ENCODE measurements at regions not wholly inside any gene's neighbourhood (a gene's known extent, or its start where the extent isn't known, plus 50 kb on each side); places are given as distances from the start of the nearest gene placed in this dataset.

GRCh38 chr16:10245002-10245401 lies 62.8 kb upstream of the GRIN2A start:
- no peak for DNase-seq (ENCODE audit: low spot score, unreplicated experiment)
- Mint-ChIP-seq H3K4me1 (ENCODE audit: low read depth) (no peaks in the 10 kb centered on the region), H3K27me3 (peaks cover 6% of the 10 kb centered on the region), H3K36me3 (ENCODE audit: insufficient read depth) (no peaks in the 10 kb centered on the region), H3K27ac (no peak overlapping the region), H3K4me3 (ENCODE audit: low read depth) (no peak overlapping the region), H3K9me3 (ENCODE audit: low read depth) (no peaks in the 10 kb centered on the region)
- no peak for TF ChIP-seq CTCF (IDR thresholded peaks at IDR 0.05; ENCODE audit: unreplicated experiment)

GRCh38 chr16:10250137-10250828 lies 68.1 kb upstream of the GRIN2A start:
- Mint-ChIP-seq H3K4me1 (ENCODE audit: low read depth) (peaks cover 2% of the 10 kb centered on the region), H3K27me3 (peaks cover 3% of the 10 kb centered on the region), H3K9me3 (ENCODE audit: low read depth) (no peaks in the 10 kb centered on the region), H3K27ac (no peak overlapping the region), H3K4me3 (ENCODE audit: low read depth) (no peak overlapping the region), H3K36me3 (ENCODE audit: insufficient read depth) (no peaks in the 10 kb centered on the region)
- DNase-seq (ENCODE audit: low spot score, unreplicated experiment), result no peak
- no peak for TF ChIP-seq CTCF (IDR thresholded peaks at IDR 0.05; ENCODE audit: unreplicated experiment)

- TF ChIP-seq CTCF (IDR thresholded peaks at IDR 0.05; ENCODE audit: unreplicated experiment), result no peak
- no peak for DNase-seq (ENCODE audit: low spot score, unreplicated experiment)
- Mint-ChIP-seq H3K4me1 (ENCODE audit: low read depth) (peaks cover 11% of the 10 kb centered on the region), H3K36me3 (ENCODE audit: insufficient read depth) (no peaks in the 10 kb centered on the region), H3K27ac (no peak overlapping the region), H3K4me3 (ENCODE audit: low read depth) (no peak overlapping the region), H3K9me3 (ENCODE audit: low read depth) (no peaks in the 10 kb centered on the region), H3K27me3 (no peaks in the 10 kb centered on the region)
Observed at GRCh38 chr16:10252155-10252554, 69.9 kb upstream of the GRIN2A start.

GRCh38 chr16:10253409-10253808 lies 71.2 kb upstream of the GRIN2A start:
- Mint-ChIP-seq H3K36me3 (ENCODE audit: insufficient read depth) (no peaks in the 10 kb centered on the region), H3K9me3 (ENCODE audit: low read depth) (no peaks in the 10 kb centered on the region), H3K4me1 (ENCODE audit: low read depth) (peaks cover 16% of the 10 kb centered on the region), H3K27me3 (no peaks in the 10 kb centered on the region), H3K4me3 (ENCODE audit: low read depth) (no peak overlapping the region), H3K27ac (no peak overlapping the region)
- no peak for DNase-seq (ENCODE audit: low spot score, unreplicated experiment)
- TF ChIP-seq CTCF (IDR thresholded peaks at IDR 0.05; ENCODE audit: unreplicated experiment), result no peak

- no peaks in the 10 kb centered on the region for H3K27me3 Mint-ChIP-seq
- TF ChIP-seq CTCF (IDR thresholded peaks at IDR 0.05; ENCODE audit: unreplicated experiment), result no peak
- no peak overlapping the region for H3K4me3 Mint-ChIP-seq (ENCODE audit: low read depth)
- no peak overlapping the region for H3K27ac Mint-ChIP-seq
- H3K36me3 Mint-ChIP-seq (ENCODE audit: insufficient read depth), result no peaks in the 10 kb centered on the region
- peaks cover 19% of the 10 kb centered on the region for H3K4me1 Mint-ChIP-seq (ENCODE audit: low read depth)
- no peak for DNase-seq (ENCODE audit: low spot score, unreplicated experiment)
- H3K9me3 Mint-ChIP-seq (ENCODE audit: low read depth), result no peaks in the 10 kb centered on the region
Observed at GRCh38 chr16:10255728-10256127, 73.5 kb upstream of the GRIN2A start.
